NCI-H2227 (cell line): ENCODE measurements at regions not wholly inside any gene's neighbourhood (a gene's known extent, or its start where the extent isn't known, plus 50 kb on each side); places are given as distances from the start of the nearest gene placed in this dataset.
"Not testable (repeated sequence)": the region's sequence is repeated elsewhere in the genome, so short reads cannot be mapped to it uniquely, and the experiment has no call there.

Experiments used
- DNase-seq: peaks from one replicate; lab custom pipeline; 2025; ENCODE audit not compliant: unreplicated experiment; lab: John Stamatoyannopoulos, UW

DNA sequence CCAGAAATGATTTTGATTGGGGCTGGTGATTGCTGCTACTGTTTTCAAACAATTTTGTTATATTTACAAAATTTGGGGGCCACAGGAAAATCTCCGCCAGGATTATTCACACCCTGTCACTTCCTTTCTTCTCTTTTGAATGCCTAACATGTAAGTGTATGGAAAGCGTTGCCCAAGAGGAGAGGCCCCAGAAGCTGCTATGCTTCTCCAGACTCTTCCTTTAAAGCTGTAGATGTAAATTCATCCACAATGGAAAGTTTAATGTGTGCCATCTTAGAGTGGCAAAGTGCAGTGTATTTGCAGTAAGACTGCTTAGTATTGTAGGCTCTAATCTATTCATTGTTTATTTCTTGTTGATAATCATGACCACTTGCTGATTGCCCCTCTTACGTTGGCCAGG, 136.7 kb upstream of the LRIG3 start:
- no peak for DNase-seq

DNA sequence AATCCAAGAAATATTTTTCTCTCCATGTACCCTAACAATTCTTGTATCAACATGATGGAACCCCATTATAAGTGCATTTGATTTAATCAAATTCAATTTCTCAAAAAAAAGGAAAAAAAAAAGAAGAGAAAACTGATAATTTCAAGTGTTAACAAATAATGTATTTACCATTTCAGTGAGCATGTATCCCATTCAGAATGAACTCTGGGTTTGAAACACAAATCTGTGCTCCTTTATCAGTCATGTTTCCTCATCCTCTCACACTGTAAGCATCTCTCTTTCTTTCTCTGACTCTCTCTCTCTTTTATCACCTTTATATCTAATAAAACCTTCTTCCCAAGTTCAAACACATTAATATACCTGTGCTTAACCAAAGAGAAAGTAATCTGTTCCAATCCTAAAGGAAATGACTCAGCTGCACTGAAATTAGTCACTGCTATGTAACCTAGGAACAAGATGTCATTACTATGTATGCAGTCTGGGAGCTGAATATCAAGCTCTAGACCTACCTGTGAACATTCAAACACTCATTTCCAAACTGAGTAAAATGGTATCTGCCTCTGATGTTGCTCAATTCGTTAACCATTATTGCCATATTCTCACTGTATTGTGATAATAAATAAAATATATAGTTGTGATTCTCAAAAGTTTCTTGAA, 135.0 kb upstream of the LRIG3 start:
- no peak for DNase-seq

GRCh38 chr12:59053266-59053899, 133.1 kb upstream of the LRIG3 start:
- not testable (repeated sequence) for DNase-seq

DNA sequence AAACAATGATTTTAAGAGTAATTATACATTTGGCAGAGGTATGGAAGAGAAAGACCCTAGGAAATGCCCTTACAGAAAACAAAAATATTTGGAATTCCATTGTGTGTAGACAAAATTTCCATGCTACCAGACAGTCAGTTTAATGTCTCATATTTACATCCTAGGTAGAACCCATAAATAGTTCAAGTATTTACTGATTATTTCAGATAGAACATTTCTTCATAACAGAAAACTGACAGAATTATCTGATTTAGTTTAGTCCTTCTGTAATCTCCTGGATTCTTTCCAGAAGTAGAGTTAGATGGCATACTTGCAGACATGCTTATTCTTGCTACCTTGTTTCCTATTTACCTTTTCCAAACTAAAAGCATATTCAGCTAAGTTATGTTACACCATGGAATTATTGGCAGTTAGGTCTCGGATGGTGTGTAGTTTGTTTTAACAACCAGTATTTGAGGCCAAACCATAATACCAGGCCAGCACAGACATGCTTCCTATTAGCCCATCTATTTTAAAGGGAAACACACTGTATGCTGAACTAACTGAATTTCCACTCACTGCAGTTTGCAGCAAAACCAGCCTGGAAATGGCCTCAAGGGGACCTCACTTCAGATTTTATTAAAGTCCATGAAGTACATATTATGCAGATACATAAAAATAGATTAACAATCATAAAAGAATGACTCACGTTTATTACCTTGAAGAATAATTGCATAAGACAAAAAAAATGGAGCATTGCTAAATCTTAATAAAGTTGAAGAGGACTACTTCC, 126.6 kb upstream of the LRIG3 start:
- no peak for DNase-seq

GRCh38 chr12:59044791-59045190, 124.5 kb upstream of the LRIG3 start:
- no peak for DNase-seq

- DNase-seq, result no peak
Measured at GRCh38 chr12:59041241-59042121, 121.2 kb upstream of the LRIG3 start.

GRCh38 chr12:59040656-59041055, 120.4 kb upstream of the LRIG3 start:
- no peak for DNase-seq

DNA sequence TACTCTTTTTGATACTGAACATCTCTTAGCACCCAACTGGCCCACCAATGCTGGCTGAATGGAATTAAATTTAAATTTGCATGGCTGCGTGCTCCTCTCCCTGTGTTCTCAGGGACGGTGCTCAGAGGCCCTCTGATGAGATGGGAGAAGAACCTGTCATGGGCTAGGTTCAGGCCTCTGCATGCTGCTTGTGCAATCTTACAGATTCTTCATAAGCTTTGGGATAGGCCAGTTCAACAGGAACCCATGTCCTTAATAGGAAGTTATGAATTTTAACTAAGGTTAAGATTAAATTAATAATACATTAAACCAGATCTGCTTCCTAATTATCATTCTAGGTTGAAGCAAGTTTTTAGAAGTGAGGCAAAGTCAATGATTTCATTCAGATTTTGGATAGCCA, 119.7 kb upstream of the LRIG3 start:
- DNase-seq, result no peak

- no peak for DNase-seq
Measured at GRCh38 chr12:59039005-59039404, 118.7 kb upstream of the LRIG3 start.

- no peak for DNase-seq
Measured at GRCh38 chr12:59036973-59037762, 116.9 kb upstream of the LRIG3 start.

- DNase-seq, result no peak
Measured at GRCh38 chr12:59036347-59036746, 116.0 kb upstream of the LRIG3 start.

DNA sequence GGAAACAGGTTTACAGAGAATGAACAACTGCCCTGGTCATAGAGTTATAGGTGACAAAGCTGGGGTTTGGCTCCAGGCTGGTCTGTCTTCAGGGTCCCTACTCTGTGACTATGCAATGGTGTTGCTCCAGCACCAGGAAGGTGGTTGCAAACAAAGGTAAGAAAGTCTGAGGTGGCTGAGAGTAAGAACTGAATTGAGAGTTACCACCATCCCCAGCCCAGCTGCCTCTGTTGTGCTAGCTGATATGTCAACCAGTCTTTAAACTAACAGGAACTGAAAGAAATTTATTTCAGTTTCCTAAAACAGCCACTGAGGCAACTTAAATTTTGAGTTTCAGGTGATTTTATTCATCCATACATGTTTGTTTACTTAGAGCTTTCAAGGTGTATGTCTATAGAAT, 111.0 kb upstream of the LRIG3 start:
- DNase-seq, result no peak

- no peak for DNase-seq
Measured at GRCh38 chr12:59030415-59030814, 110.1 kb upstream of the LRIG3 start.

DNA sequence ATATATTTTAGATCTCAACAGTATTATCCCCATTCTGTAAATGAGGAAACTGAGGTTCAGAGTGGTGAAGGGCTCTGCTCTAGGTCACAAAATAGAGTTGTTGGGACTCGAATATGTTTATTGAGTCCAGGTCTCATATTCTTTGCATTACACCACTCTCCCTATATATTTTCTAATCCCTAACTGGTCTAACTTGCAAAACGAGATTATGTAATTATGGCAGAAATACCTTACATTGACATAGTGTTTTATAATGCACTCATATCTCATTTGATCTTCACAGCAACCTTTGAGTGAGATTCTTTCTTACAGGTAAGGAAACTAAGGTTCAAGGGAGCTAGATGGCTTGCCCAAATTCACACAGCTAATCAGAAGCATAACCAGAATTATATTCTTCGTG, 106.9 kb upstream of the LRIG3 start:
- DNase-seq, result no peak

GRCh38 chr12:59023861-59024424, 103.6 kb upstream of the LRIG3 start:
- no peak for DNase-seq

DNA sequence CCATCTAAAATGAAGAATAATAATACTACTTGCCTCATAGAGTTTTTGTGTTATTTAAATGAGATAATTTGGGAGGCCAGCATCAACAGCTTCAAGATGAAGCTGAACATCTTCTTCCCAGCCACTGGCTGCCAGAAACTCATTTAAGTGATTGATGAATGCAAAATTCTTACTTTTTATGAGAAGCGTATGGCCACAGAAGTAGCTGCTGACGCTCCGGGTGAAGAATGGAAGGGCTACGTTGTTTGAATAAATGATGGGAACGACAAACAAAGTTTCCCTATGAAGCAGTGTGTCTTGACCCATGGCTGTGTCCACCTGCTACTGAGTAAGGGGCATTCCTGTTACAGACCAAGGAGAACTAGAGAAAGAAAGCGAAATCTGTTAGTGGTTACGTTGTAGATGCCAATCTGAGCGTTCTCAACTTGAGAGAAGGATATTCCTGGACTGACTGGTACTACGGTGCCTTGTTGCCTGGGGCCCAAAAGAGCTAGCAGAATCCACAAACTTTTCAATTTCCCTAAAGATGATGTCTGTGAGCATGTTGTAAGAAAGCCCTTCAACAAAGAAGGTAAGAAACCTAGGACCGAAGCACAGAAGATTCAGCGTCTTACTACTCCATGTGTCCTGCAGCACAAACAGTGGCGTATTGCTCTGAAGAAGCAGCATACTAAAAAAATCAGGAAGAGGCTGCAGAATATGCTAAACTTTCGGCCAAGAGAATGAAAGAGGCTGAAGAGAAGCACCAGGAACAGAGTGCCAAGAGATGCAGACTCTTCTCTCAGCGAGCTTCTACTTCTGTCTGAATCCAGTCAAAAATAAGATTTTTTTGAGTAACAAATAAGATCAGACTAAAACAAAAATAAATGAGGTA, 100.0 kb upstream of the LRIG3 start:
- DNase-seq, result no peak

- DNase-seq, result no peak
Measured at GRCh38 chr12:59014885-59015284, 94.6 kb upstream of the LRIG3 start.

- DNase-seq, result no peak
Measured at GRCh38 chr12:59010941-59011340, 90.6 kb upstream of the LRIG3 start.

DNA sequence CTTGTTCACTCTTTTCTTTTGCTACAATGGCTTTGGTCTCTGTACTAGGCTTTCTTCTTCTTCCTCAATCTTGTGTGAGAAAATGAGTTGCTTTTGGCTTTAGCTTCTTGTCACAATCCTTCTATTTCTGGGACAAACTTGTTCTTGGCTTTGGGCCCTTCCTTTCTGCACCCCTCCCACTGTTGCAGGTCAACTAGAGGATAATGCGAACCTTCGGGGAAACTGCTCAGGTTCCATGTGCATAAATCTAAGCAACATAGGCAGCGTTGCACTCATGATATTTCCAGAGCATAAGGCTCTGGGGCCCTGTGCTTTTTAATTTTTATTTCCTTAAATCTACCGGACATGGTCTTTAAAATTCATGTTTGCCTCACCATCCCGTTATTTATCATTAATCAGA, 89.8 kb upstream of the LRIG3 start:
- no peak for DNase-seq
